SK-N-SH (cell line): ENCODE measurements at regions not wholly inside any gene's neighbourhood (a gene's known extent, or its start where the extent isn't known, plus 50 kb on each side); places are given as distances from the start of the nearest gene placed in this dataset.

ENCODE experiments used
- CTCF ChIA-PET: fragments of 300-600, 350-600 bp; formaldehyde crosslinking; extraction: SDS; loops from one replicate; lab custom pipeline; 2021; lab: Yijun Ruan, JAX
- POLR2A ChIA-PET: fragments of 350-600 bp; sonication (Branson Sonifier 250); formaldehyde crosslinking; extraction: SDS; loops from one replicate; lab custom pipeline; 2020; ENCODE audit warnings: antibody characterized with exemption, inconsistent platforms; lab: Yijun Ruan, JAX
- DNase-seq: peaks from one replicate; pipeline ENCODE4 v3.0.0; 2012
- H2AFZ ChIP-seq: fragments of 200-600 bp; sonication (generic); 2 replicates; pipeline ENCODE4 v1.8.1; 2016; ENCODE audit warnings: antibody characterized with exemption, mild to moderate bottlenecking, low read depth
- H3F3A ChIP-seq: fragments of 200-600 bp; sonication (generic); replicated peaks from 2 replicates; pipeline ENCODE3; 2016; ENCODE audit warnings: antibody characterized with exemption, mild to moderate bottlenecking; ENCODE audit not compliant: insufficient read depth
- H3K27ac ChIP-seq, 2 experiments: fragments of 200-500 bp in 1 of 2; fragments of 200-600 bp in 1 of 2; sonication (Bioruptor generic) in 1 of 2; sonication (generic), shearing (Covaris generic) in 1 of 2; 2 replicates each; pipeline versions ENCODE4 v1.5.1 to v1.6.1; 2014 to 2016; ENCODE audit warnings: low read depth in 2 of 2, inconsistent platforms in 1 of 2, low read length in 1 of 2, mild to moderate bottlenecking in 1 of 2, mixed read lengths in 1 of 2
- H3K27me3 ChIP-seq: fragments of 200-600 bp; sonication (generic), shearing (Covaris generic); 2 replicates; pipeline ENCODE4 v1.6.1; 2016; ENCODE audit warnings: mixed run types; ENCODE audit not compliant: insufficient read depth
- H3K36me3 ChIP-seq, 2 experiments: fragments of 200-500 bp in 1 of 2; fragments of 200-600 bp in 1 of 2; sonication (Bioruptor generic) in 1 of 2; sonication (generic) in 1 of 2; replicated peaks in 1 of 2; 2 replicates each; pipeline versions ENCODE3 to v1.5.1; 2014 to 2016; ENCODE audit warnings: low read length in 1 of 2, mild to moderate bottlenecking in 1 of 2; ENCODE audit not compliant: insufficient read depth in 2 of 2, control insufficient read depth in 1 of 2
- H3K4me1 ChIP-seq, 2 experiments: fragments of 200-500 bp in 1 of 2; fragments of 200-600 bp in 1 of 2; sonication (Bioruptor generic) in 1 of 2; sonication (generic), shearing (Covaris generic) in 1 of 2; 2 replicates each; pipeline versions ENCODE4 v1.5.1 to v1.6.1; 2014 to 2016; ENCODE audit warnings: low read depth in 1 of 2, low read length in 1 of 2, mixed run types in 1 of 2; ENCODE audit not compliant: insufficient read depth in 2 of 2, control insufficient read depth in 1 of 2
- H3K4me2 ChIP-seq: fragments of 200-600 bp; sonication (generic), shearing (Covaris generic); 2 replicates; pipeline ENCODE4 v1.6.1; 2017; ENCODE audit warnings: mixed run types
- H3K4me3 ChIP-seq, 2 experiments: fragments of 200-500 bp in 1 of 2; fragments of 200-600 bp in 1 of 2; sonication (Bioruptor generic) in 1 of 2; sonication (generic), shearing (Covaris generic) in 1 of 2; 2 replicates each; pipeline versions ENCODE4 v1.5.1 to v1.8.1; 2014 to 2016; ENCODE audit warnings: low read depth in 2 of 2, inconsistent platforms in 1 of 2, low read length in 1 of 2, mild to moderate bottlenecking in 1 of 2, mixed read lengths in 1 of 2, moderate library complexity in 1 of 2
- H3K79me2 ChIP-seq: fragments of 200-600 bp; sonication (generic); 2 replicates; pipeline ENCODE4 v1.8.1; 2017; ENCODE audit warnings: mild to moderate bottlenecking; ENCODE audit not compliant: insufficient read depth
- H3K9ac ChIP-seq: fragments of 200-600 bp; sonication (generic); 2 replicates; pipeline ENCODE4 v1.6.1; 2017; ENCODE audit warnings: mixed run types
- H3K9me2 ChIP-seq: fragments of 200-600 bp; sonication (generic); 2 replicates; pipeline ENCODE4 v1.6.1; 2017; ENCODE audit warnings: mixed run types
- H3K9me3 ChIP-seq: fragments of 200-600 bp; sonication (generic); 2 replicates; pipeline ENCODE4 v1.6.1; 2017; ENCODE audit warnings: mixed run types, mild to moderate bottlenecking, moderate library complexity
- H4K20me1 ChIP-seq: fragments of 200-600 bp; sonication (generic); 2 replicates; pipeline ENCODE4 v1.6.1; 2017; ENCODE audit warnings: mild to moderate bottlenecking, mixed run types; ENCODE audit not compliant: insufficient read depth
- ELF1 ChIP-seq: IDR thresholded peaks from 2 replicates; pipeline ENCODE4 v1.4.0; 2012
- EZH2phosphoT487 ChIP-seq: fragments of 200-600 bp; sonication (generic); IDR thresholded peaks from 2 replicates; pipeline ENCODE4 v1.6.1; 2017; ENCODE audit warnings: low read depth, mixed run types, mild to moderate bottlenecking, antibody characterized with exemption, moderate library complexity, borderline replicate concordance
- FOXM1 ChIP-seq: IDR thresholded peaks from 2 replicates; pipeline ENCODE4 v1.4.0; 2012; ENCODE audit warnings: low read depth, mild to moderate bottlenecking
- NFIC ChIP-seq: IDR thresholded peaks from 2 replicates; pipeline ENCODE4 v1.4.0; 2012; ENCODE audit warnings: borderline replicate concordance
- RXRA ChIP-seq: IDR thresholded peaks from 2 replicates; pipeline ENCODE4 v1.4.0; 2012; ENCODE audit warnings: low read depth, mild to moderate bottlenecking, borderline replicate concordance
- SIN3A ChIP-seq: IDR thresholded peaks from 2 replicates; pipeline ENCODE4 v1.6.1; 2012; ENCODE audit warnings: low read depth, mild to moderate bottlenecking, low read length, moderate library complexity, borderline replicate concordance
- SMC3 ChIP-seq: IDR thresholded peaks from 2 replicates; pipeline ENCODE4 v1.6.1; 2012; ENCODE audit warnings: low read depth, low read length, improper control_type of control experiment
- TCF12 ChIP-seq: IDR thresholded peaks from 2 replicates; pipeline ENCODE4 v1.4.0; 2012
- TEAD4 ChIP-seq: IDR thresholded peaks from 2 replicates; pipeline ENCODE4 v1.4.0; 2012; ENCODE audit warnings: mild to moderate bottlenecking, borderline replicate concordance; ENCODE audit not compliant: insufficient read depth
- YY1 ChIP-seq: IDR thresholded peaks from 2 replicates; pipeline ENCODE4 v1.4.0; 2012; ENCODE audit warnings: low read depth, mild to moderate bottlenecking
- WGBS: methylation state at CpG from one replicate; pipeline ENCODE4 v1.1.6; 2017; ENCODE audit warnings: low lambda C conversion rate; 5-methylcytosine and 5-hydroxymethylcytosine counted together
- TF ChIP-seq, protein P1 (sequence below): IDR thresholded peaks from 2 replicates; pipeline ENCODE4 v1.4.0; 2012; ENCODE audit warnings: low read depth, borderline replicate concordance
- TF ChIP-seq, protein P2 (sequence below): IDR thresholded peaks from 2 replicates; pipeline ENCODE4 v1.4.0; 2012; ENCODE audit warnings: low read depth, borderline replicate concordance
- TF ChIP-seq, protein P3 (sequence below): fragments of 200-600 bp; sonication (generic); IDR thresholded peaks from 2 replicates; pipeline ENCODE4 v1.6.1; 2017; ENCODE audit warnings: antibody characterized with exemption, mild to moderate bottlenecking, moderate library complexity
- TF ChIP-seq, protein P4 (sequence below): IDR thresholded peaks from 2 replicates; pipeline ENCODE4 v1.6.1; 2012; ENCODE audit warnings: mild to moderate bottlenecking, low read depth, low read length, moderate library complexity

DNA sequence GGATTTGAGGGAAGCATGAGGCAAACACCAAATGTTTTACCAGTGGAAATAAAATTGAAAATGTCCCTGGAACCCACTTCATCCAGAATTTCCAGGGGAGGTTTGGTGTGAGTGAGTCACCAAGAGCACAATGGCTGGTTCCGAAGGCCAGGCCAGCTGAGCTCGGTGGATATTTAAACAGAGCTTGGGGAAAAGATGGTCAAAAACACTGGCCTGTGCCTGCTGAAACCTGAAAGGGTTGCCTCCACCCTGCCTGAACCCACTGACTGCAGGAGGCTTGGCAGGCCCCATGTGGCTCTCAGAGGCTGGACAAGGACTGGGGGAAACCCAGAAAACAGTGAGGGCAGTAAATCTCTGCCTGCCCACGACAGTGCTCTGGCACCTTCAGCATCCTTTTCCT lies 93.9 kb downstream of the TTC32 start:
- Histone ChIP-seq H3K4me3 (no peak overlapping the region), H3K4me2 (no peak overlapping the region), H3K9me2 (no peaks in the 10 kb centered on the region), H3K9ac (no peak overlapping the region), H3K27ac (no peak overlapping the region), H3K9me3 (no peaks in the 10 kb centered on the region), H3F3A (no peaks in the 10 kb centered on the region), H4K20me1 (no peaks in the 10 kb centered on the region), H2AFZ (no peak overlapping the region), H3K27me3 (peaks cover 15% of the 10 kb centered on the region; the same call in 1 of the 2 replicates), H3K79me2 (no peaks in the 10 kb centered on the region), H3K4me1 (peaks cover 0 to 3% of the 10 kb centered on the region in 2 experiments; a peak in 1 of 4 replicates), H3K36me3 (no peaks in the 10 kb centered on the region)
- POLR2A ChIA-PET: no interaction called here
- DNase-seq: no peak
- 35% methylated on average over 3 of the region's 3 CpGs for WGBS
- TF ChIP-seq, protein P1, sequence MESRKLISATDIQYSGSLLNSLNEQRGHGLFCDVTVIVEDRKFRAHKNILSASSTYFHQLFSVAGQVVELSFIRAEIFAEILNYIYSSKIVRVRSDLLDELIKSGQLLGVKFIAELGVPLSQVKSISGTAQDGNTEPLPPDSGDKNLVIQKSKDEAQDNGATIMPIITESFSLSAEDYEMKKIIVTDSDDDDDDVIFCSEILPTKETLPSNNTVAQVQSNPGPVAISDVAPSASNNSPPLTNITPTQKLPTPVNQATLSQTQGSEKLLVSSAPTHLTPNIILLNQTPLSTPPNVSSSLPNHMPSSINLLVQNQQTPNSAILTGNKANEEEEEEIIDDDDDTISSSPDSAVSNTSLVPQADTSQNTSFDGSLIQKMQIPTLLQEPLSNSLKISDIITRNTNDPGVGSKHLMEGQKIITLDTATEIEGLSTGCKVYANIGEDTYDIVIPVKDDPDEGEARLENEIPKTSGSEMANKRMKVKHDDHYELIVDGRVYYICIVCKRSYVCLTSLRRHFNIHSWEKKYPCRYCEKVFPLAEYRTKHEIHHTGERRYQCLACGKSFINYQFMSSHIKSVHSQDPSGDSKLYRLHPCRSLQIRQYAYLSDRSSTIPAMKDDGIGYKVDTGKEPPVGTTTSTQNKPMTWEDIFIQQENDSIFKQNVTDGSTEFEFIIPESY: no peak
- TF ChIP-seq EZH2phosphoT487 (no peak), RXRA (no peak)
- CTCF ChIA-PET: interaction anchor here (1.7 kb wide), 1 partner anchor 55 kb away, joined by 5 read pairs; no protein-coding TSS in a partner anchor

DNA sequence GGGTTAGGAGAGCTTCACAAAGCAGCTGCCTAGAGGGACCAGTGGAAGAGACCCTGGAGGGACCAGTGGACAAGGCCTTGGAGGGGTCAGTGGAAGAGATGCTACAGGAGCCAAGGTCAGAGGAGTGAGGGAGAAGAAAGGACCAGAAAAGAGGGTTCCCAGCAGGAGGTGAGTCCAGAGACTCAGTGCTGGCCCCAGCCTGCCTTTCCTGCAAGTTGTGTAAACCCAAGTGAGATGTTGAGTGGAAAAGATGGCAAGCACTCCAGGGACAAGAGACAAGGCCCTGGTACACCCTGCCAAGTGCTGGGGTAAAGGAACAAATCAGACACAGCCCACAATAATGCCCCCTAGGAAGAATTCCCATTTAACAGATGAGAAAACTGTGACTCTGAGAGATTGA lies 94.4 kb downstream of the TTC32 start:
- H4K20me1 ChIP-seq: no peaks in the 10 kb centered on the region
- CTCF ChIA-PET: no interaction called here
- H3F3A ChIP-seq: no peaks in the 10 kb centered on the region
- H3K4me2 ChIP-seq: no peak overlapping the region
- POLR2A ChIA-PET: no interaction called here
- DNase-seq: no peak
- H3K9me3 ChIP-seq: no peaks in the 10 kb centered on the region
- no peak overlapping the region for H3K27ac ChIP-seq
- H3K27me3 ChIP-seq: peaks cover 15% of the 10 kb centered on the region; the same call in 1 of the 2 replicates
- no peak overlapping the region for H3K9ac ChIP-seq
- H3K9me2 ChIP-seq: no peaks in the 10 kb centered on the region
- no peak for TF ChIP-seq ELF1
- no peak overlapping the region for H3K4me3 ChIP-seq
- peaks cover under 1 to 4% of the 10 kb centered on the region in 2 experiments; a peak in 1 of 4 replicates for H3K4me1 ChIP-seq
- no peak overlapping the region for H2AFZ ChIP-seq
- no peaks in the 10 kb centered on the region for H3K36me3 ChIP-seq
- no peaks in the 10 kb centered on the region for H3K79me2 ChIP-seq

DNA sequence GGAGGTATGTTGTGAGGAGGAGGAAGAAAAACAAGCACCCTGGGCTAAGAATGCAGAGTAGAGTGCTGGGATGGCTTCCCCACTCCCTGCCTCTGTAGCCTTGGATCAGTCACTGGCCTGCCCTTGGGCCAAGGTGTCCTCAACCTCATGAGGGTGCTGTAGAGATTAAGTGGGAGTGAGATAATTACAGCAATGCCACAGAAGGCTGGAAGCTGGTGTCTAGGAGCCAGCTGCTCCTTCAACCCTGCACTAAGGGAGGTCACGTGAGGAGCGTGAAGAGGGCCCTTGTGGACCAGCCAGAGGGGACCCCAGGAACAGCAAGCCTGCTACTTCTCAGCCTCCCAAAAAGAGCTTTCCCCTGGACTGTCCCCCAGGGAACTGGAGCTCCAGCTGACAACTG lies 95.2 kb downstream of the TTC32 start:
- H3K9me2 ChIP-seq: no peaks in the 10 kb centered on the region
- H3K9ac ChIP-seq: no peak overlapping the region
- H3K36me3 ChIP-seq: no peaks in the 10 kb centered on the region
- peaks cover 7% of the 10 kb centered on the region for H3F3A ChIP-seq
- H3K9me3 ChIP-seq: no peaks in the 10 kb centered on the region
- H3K27ac ChIP-seq: no peak overlapping the region
- POLR2A ChIA-PET: no interaction called here
- H3K4me3 ChIP-seq: no peak overlapping the region
- H3K79me2 ChIP-seq: no peaks in the 10 kb centered on the region
- peaks cover 7 to 8% of the 10 kb centered on the region in 2 experiments; a peak in 2 of 4 replicates for H3K4me1 ChIP-seq
- CTCF ChIA-PET: no interaction called here
- no peak overlapping the region for H3K4me2 ChIP-seq
- 100% methylated on average over 2 of the region's 2 CpGs for WGBS
- no peak for DNase-seq
- peaks cover 15% of the 10 kb centered on the region; the same call in 1 of the 2 replicates for H3K27me3 ChIP-seq
- no peaks in the 10 kb centered on the region for H4K20me1 ChIP-seq
- no peak overlapping the region for H2AFZ ChIP-seq
- TF ChIP-seq TEAD4: no peak
- TF ChIP-seq, protein P2, sequence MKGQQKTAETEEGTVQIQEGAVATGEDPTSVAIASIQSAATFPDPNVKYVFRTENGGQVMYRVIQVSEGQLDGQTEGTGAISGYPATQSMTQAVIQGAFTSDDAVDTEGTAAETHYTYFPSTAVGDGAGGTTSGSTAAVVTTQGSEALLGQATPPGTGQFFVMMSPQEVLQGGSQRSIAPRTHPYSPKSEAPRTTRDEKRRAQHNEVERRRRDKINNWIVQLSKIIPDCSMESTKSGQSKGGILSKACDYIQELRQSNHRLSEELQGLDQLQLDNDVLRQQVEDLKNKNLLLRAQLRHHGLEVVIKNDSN: no peak
- no peak for TF ChIP-seq SIN3A
- no peak for TF ChIP-seq NFIC
- no peak for TF ChIP-seq TCF12
- TF ChIP-seq SMC3: no peak
- TF ChIP-seq YY1: no peak
- TF ChIP-seq, protein P3, sequence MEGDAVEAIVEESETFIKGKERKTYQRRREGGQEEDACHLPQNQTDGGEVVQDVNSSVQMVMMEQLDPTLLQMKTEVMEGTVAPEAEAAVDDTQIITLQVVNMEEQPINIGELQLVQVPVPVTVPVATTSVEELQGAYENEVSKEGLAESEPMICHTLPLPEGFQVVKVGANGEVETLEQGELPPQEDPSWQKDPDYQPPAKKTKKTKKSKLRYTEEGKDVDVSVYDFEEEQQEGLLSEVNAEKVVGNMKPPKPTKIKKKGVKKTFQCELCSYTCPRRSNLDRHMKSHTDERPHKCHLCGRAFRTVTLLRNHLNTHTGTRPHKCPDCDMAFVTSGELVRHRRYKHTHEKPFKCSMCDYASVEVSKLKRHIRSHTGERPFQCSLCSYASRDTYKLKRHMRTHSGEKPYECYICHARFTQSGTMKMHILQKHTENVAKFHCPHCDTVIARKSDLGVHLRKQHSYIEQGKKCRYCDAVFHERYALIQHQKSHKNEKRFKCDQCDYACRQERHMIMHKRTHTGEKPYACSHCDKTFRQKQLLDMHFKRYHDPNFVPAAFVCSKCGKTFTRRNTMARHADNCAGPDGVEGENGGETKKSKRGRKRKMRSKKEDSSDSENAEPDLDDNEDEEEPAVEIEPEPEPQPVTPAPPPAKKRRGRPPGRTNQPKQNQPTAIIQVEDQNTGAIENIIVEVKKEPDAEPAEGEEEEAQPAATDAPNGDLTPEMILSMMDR: no peak
- TF ChIP-seq, protein P4, sequence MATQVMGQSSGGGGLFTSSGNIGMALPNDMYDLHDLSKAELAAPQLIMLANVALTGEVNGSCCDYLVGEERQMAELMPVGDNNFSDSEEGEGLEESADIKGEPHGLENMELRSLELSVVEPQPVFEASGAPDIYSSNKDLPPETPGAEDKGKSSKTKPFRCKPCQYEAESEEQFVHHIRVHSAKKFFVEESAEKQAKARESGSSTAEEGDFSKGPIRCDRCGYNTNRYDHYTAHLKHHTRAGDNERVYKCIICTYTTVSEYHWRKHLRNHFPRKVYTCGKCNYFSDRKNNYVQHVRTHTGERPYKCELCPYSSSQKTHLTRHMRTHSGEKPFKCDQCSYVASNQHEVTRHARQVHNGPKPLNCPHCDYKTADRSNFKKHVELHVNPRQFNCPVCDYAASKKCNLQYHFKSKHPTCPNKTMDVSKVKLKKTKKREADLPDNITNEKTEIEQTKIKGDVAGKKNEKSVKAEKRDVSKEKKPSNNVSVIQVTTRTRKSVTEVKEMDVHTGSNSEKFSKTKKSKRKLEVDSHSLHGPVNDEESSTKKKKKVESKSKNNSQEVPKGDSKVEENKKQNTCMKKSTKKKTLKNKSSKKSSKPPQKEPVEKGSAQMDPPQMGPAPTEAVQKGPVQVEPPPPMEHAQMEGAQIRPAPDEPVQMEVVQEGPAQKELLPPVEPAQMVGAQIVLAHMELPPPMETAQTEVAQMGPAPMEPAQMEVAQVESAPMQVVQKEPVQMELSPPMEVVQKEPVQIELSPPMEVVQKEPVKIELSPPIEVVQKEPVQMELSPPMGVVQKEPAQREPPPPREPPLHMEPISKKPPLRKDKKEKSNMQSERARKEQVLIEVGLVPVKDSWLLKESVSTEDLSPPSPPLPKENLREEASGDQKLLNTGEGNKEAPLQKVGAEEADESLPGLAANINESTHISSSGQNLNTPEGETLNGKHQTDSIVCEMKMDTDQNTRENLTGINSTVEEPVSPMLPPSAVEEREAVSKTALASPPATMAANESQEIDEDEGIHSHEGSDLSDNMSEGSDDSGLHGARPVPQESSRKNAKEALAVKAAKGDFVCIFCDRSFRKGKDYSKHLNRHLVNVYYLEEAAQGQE: no peak
- TF ChIP-seq FOXM1: no peak
